Epithelial cell of proximal tubule (primary cell): ENCODE measurements at regions not wholly inside any gene's neighbourhood (a gene's known extent, or its start where the extent isn't known, plus 50 kb on each side); places are given as distances from the start of the nearest gene placed in this dataset.

Source experiments
- DNase-seq: peaks from one replicate; pipeline ENCODE4 v3.0.0-alpha.2; 2011; ENCODE audit warnings: low read depth
- H3K4me3 ChIP-seq: 2 replicates; pipeline ENCODE4 v1.5.1; 2011; ENCODE audit warnings: low read depth, mild to moderate bottlenecking, low read length
- TF ChIP-seq, protein P1 (sequence below): conservative IDR thresholded peaks from 2 replicates; pipeline ENCODE4 v1.5.1; 2012; ENCODE audit warnings: low read depth, mild to moderate bottlenecking, low read length

DNA sequence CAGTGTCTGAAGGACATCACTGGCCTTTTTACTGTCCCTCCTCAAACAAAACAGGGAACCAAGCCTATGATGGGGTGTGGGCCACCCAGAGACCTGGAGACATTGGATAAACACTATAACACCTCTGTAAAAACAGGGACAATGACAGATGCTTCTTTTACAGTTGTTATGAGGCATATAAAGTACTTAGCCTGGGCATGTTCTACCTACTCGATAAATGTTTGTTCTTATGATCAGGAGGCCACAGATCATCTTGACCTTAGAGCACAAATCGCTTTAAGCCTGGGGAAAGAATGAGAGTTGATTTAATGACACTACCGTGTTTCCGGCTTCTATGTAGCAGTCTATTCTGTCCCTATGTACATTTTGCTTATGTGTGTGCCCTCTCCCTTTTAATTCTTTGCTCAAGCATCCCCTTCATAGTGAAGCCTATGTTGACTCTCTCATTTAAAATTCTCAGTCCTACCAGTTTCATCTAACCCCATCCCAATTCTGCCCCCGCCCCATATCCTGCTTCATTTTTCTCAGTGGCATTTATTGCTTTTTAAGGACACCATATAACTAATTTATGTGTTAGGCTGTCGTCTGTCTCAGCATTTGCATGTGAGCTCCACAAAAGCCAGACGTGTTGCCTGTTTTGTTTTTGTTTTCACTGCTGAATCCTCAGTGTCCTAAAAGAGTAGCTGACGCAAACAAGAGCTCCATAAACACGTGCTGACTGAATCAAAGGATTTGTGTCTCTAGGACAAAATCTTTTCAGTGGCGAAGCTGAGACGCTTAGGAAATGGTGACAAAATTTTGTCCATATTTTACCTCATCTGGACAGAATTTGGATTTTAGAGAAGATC is 182.3 kb upstream of the ST6GAL2 start:
- H3K4me3 ChIP-seq, result no peak overlapping the region
- DNase-seq, result no peak
- TF ChIP-seq, protein P1, sequence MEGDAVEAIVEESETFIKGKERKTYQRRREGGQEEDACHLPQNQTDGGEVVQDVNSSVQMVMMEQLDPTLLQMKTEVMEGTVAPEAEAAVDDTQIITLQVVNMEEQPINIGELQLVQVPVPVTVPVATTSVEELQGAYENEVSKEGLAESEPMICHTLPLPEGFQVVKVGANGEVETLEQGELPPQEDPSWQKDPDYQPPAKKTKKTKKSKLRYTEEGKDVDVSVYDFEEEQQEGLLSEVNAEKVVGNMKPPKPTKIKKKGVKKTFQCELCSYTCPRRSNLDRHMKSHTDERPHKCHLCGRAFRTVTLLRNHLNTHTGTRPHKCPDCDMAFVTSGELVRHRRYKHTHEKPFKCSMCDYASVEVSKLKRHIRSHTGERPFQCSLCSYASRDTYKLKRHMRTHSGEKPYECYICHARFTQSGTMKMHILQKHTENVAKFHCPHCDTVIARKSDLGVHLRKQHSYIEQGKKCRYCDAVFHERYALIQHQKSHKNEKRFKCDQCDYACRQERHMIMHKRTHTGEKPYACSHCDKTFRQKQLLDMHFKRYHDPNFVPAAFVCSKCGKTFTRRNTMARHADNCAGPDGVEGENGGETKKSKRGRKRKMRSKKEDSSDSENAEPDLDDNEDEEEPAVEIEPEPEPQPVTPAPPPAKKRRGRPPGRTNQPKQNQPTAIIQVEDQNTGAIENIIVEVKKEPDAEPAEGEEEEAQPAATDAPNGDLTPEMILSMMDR, result no peak

DNA sequence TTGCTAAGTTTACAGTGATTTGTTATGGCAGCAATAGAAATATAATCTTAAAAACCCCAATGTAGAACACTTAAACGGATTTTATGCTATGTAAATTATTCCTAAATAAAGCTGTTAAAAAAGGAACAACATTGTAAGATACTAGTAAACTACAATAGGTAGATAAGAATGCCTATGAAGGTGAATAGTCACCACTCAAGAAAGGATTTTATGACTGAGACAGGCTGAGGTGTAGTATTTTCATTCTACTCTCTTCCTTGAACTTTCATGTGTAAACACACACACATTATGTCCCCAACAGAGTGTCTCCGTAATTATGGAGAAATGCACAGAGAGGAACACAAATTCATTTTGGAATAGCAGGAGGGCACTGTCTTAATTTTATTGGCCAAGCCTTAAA is 183.9 kb upstream of the ST6GAL2 start:
- no peak for DNase-seq
- TF ChIP-seq, protein P1, result no peak

DNA sequence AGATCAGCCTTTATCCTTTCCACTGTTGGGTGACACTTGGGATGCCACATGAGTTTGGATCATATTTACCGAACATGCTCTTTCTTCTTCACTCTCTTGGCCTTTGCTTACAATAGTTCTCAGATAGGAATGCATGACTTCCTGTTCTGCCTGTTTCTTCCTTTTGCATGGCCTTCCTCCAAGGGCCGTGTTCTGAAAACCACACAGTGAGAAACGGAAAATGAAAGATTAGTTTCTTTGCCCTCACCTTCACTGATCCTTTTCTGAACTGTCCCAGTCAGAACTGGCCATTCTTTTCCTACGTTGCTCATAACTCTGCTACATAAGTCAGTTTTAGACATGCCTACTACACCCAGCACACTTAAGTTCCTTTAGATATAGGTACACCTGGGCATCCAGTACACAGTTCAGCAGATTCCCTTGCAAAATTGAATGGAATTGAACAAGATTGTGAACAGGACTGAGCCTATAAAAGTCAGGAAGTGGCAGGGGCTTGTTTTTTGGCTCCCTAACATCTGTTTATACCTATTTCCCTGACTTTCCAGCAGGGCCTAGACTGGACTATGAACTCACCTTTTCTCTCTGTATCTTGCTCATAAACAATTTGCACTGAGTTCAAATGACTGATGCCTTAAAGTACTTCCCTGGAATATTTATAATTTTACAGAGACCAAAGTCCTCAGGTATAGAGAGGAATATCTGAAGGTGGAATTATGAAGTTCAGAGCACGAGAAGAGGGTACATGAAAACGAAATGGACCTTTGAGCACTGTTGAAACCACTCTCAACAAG is 186.4 kb upstream of the ST6GAL2 start:
- DNase-seq, result no peak
- no peak overlapping the region for H3K4me3 ChIP-seq
- TF ChIP-seq, protein P1, result no peak

More for the DNA sequence above, 183.9 kb upstream of the ST6GAL2 start:
- H3K4me3 ChIP-seq, result no peak overlapping the region

DNA sequence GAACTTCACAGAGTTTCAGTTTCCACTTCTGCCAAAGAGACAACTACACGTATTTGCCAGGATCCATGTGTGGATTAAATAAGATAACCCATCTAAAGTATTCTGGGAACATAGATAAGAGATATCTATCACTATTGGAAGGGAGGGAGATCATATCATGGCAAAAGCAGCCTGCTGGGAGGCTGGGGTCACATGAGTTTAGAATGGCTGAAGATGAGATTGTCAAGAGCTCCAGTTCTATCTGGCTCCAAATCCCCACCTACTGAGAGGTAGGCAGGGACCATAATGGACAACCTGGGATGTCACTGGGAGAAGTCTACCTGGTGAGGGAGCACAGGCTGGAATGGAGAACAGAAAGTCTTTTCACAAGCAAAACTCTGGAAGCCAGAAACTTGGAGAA is 192.6 kb upstream of the ST6GAL2 start:
- TF ChIP-seq, protein P1, result no peak

DNA sequence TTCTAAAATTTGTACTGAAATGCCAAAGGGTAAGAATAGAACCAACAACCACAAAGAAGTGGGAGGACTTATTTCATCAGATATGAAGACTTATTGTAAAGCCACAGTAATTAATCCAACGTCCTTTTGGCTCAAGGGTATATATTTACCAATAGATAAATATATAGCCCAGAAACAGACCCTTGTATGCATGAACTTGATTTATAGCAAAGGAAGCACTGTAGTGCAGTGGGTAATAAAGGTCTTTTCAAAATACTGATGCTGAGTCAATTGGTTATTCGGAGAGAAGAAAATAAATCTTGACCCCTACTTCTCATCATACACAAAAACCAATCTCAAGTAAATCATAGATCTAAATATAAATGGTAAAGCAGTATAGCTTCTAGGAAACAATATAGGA is 200.5 kb upstream of the ST6GAL2 start:
- TF ChIP-seq, protein P1, result no peak
- DNase-seq, result no peak
- H3K4me3 ChIP-seq, result no peak overlapping the region

More for the DNA sequence above, 192.6 kb upstream of the ST6GAL2 start:
- DNase-seq, result no peak
- H3K4me3 ChIP-seq, result no peak overlapping the region

DNA sequence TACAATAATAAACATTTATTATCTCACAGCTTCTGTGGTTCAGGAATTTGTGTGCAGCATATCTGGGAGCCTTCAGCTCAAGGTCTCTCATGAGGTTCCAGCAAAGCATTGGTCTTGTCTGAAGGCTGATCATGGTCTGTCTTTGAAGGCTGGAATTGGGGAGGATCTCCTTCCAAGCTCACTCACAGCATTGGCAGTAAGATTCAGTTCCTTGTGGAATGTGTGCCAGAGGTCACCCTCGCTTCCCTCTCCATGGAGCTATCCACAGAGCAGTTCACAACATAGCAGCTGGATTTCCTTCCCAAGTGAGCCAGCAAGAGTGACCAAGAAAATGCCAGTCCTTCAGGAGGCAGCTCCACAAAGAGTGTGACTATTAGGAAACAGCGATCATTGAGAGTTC is 202.2 kb upstream of the ST6GAL2 start:
- H3K4me3 ChIP-seq, result no peak overlapping the region
- DNase-seq, result no peak
- TF ChIP-seq, protein P1, result no peak
